WTC11 (cell line): ENCODE measurements at regions not wholly inside any gene's neighbourhood (a gene's known extent, or its start where the extent isn't known, plus 50 kb on each side); places are given as distances from the start of the nearest gene placed in this dataset.

Experiments
- ESRRA ChIP-seq: sonication (generic); formaldehyde crosslinking; IDR thresholded peaks from 2 replicates; pipeline ENCODE4 v1.8.1; 2022; ENCODE audit warnings: mild to moderate bottlenecking, missing genetic modification reagents, borderline replicate concordance
- GABPB1 ChIP-seq: sonication (generic); formaldehyde crosslinking; IDR thresholded peaks from 2 replicates; pipeline ENCODE4 v1.8.1; 2023; ENCODE audit warnings: mild to moderate bottlenecking, missing genetic modification reagents
- TF ChIP-seq, protein P1 (sequence below): sonication (generic); formaldehyde crosslinking; IDR thresholded peaks from 2 replicates; pipeline ENCODE4 v1.8.1; 2023; ENCODE audit warnings: mild to moderate bottlenecking, missing genetic modification reagents, moderate library complexity
- TF ChIP-seq, protein P2 (sequence below): fragments of 200-600 bp; IDR thresholded peaks from 2 replicates; pipeline ENCODE4 v1.8.0; 2022; ENCODE audit warnings: antibody characterized with exemption

DNA sequence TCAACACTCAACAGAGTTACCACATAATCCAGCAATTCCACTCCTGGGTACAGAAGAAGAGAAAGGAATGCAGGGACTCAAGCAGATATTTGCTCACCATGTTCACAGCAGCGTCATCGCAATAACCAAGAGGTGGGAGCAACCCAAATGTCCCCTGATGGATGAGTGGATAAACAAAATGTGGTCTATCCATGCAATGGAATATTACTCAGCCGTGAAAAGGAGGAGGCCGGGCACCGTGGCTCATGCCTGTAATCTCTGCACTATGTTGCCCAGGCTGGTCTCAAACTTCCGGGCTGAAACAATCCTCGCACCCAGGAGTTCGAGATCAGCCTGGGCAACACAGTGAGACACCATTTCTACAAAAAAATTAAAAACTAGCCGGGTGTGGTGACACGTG is 131.7 kb downstream of the CTTN start:
- TF ChIP-seq, protein P1, sequence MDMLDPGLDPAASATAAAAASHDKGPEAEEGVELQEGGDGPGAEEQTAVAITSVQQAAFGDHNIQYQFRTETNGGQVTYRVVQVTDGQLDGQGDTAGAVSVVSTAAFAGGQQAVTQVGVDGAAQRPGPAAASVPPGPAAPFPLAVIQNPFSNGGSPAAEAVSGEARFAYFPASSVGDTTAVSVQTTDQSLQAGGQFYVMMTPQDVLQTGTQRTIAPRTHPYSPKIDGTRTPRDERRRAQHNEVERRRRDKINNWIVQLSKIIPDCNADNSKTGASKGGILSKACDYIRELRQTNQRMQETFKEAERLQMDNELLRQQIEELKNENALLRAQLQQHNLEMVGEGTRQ (CRISPR knock-in tag), result no peak
- no peak for TF ChIP-seq GABPB1
- TF ChIP-seq, protein P2, sequence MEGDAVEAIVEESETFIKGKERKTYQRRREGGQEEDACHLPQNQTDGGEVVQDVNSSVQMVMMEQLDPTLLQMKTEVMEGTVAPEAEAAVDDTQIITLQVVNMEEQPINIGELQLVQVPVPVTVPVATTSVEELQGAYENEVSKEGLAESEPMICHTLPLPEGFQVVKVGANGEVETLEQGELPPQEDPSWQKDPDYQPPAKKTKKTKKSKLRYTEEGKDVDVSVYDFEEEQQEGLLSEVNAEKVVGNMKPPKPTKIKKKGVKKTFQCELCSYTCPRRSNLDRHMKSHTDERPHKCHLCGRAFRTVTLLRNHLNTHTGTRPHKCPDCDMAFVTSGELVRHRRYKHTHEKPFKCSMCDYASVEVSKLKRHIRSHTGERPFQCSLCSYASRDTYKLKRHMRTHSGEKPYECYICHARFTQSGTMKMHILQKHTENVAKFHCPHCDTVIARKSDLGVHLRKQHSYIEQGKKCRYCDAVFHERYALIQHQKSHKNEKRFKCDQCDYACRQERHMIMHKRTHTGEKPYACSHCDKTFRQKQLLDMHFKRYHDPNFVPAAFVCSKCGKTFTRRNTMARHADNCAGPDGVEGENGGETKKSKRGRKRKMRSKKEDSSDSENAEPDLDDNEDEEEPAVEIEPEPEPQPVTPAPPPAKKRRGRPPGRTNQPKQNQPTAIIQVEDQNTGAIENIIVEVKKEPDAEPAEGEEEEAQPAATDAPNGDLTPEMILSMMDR, result no peak
- TF ChIP-seq ESRRA, result no peak
